HG03097 (cell line): ENCODE measurements at regions not wholly inside any gene's neighbourhood (a gene's known extent, or its start where the extent isn't known, plus 50 kb on each side); places are given as distances from the start of the nearest gene placed in this dataset.

Experiments
- ATAC-seq: cut with Tn5 transposase; IDR thresholded peaks from one replicate; pipeline ENCODE4 v1.9.1; 2021; ENCODE audit not compliant: unreplicated experiment, low FRiP score

DNA sequence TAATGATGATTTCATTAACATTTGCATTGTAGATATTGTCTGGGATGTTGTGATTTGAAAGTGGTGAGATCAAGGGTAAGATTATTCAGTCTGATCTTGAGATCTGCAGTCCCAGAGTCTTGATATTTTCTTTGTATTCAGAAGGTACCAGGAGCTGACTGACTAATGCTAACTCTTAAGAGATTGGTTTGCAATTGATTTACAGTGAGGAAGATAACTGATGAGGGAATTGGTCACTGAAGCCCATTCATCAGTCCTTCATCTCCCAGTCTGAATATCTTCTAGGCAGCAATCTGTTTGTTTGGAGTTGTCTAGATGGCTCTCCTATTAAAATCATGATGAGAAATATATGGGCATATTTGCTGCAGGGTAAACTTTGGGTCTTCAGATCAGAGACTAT, 473.7 kb downstream of the ARL4A start:
- ATAC-seq: no peak

DNA sequence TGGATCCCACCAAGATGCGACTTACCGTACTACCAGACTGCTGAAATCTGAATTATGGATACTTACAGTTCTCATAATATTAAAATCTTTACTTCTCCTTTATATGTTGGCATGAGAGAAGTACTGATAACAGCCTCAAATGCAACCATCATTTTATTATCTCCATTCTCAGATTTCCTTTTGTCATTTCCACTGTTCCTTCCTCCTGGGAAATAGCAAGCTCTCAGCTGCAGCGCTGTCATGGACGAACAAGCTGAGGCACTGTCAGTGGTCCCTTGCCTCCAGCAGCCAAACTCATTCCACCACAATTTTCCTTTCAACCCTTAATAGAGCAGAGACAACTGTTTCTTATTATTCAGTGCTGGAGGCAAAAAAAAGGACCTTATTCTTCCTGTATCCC, 478.4 kb downstream of the ARL4A start:
- ATAC-seq: no peak

DNA sequence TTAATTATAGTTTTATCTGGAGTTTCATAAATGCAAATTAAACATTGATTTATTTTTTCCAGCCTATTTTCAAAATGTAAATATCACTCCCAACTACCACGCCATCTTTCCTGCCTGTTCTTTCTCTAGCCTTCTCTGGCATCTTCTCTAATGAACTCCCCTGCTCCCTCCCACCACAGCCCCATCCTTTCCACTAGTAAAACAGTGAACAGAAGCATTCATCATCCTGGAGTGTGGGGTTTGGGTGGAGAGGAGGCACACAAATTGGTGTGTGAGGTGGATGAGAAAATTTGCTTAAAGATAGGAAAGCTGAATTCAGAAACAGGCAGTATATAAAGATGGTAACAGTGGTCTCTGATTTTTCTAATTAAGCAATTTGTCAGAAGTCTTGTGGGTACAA, 479.4 kb downstream of the ARL4A start:
- ATAC-seq: no peak

DNA sequence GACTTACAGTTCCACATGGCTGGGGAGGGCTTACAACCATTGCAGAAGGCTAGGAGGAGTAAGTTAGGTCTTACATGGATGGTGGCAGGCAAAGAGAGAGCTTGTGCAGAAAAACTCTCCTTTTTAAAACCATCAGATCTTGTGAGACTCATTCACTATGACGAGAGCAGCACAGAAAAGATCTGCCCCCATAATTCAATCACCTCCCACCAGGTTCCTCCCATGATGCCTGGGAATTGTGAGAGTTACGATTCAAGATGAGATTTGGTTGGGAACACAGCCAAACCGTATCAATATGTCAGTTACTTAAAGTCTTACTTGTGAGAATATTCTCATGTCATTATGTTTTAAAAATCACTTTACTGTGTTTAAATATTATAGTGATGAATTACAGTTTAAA, 481.9 kb downstream of the ARL4A start:
- ATAC-seq: no peak

DNA sequence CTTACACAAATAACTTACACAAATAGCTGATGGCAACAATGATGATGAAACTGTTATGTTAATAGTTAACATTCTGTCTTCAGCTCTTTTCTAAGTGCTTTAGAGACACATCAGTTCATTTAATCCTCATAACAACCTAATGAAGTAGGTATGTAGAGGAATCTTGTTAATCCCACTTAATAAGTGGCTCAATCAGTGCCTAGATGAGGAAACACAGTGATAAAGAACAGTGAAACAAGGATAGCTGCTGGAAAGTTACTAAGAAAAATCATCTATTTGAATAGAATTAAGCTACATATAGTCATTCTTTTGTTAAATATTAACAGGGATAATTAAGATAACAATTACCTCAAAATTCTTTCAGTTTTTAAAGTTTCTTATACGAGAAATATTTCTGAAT, 487.6 kb downstream of the ARL4A start:
- ATAC-seq: no peak

DNA sequence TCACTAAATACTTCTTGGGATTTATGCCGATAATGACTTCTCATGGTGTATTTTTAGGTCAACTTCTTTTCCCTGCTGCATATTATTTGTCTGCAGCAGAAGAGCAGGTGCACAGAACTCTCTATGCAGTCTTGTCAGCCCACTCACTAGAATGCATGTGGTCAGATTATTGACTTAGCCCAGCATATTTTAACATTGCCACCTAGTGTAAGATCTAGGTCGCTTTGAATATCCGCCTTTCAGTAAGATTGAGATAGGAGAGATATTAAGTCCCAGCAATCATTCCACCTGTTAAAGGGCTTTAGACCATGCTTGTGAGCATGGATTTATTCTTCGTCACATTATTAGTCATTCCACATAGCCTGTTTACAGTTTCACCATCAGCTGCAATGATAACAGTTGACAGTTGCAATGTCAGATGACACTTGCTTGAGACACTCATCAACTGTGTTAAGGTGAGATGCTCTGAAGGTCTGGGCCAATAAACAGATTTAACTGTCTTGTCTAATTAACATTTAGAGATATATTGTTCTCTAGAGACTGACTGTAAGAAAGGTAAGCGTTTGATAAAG, 491.7 kb downstream of the ARL4A start:
- no peak for ATAC-seq

DNA sequence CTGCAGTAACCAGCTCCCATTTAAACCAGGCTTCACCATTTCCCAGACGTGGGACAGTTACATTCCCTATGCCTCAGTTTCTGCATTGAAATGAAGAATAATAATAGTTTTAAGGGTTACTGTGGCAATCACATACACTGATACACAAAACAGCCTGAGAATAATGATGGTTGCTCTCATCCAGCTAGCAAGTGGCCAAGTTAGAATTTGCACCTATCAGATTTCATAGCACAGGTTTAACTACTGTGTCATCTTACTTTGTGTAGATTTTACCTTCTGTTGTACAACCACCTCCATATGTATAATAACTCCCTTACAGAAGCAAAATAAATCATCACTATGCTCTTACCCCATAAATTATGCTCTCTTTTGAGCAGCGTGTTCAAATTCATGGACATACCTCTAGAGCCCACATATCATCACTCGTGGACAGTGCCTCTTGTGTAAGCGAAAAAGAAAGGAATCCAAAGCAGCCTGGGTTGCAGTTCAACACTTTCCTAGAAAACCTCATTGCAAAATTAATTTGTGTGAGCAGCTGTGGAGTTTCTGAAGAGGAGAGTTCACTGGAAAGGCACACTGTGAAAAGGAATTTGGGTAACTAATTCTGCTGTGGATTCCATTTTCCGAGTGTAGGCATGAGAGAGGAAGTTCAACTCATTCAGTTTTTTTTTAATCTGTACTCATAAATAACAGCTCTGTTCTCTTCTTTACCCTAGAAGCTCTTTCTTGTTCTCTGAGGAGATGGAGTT, 492.5 kb downstream of the ARL4A start:
- no peak for ATAC-seq

DNA sequence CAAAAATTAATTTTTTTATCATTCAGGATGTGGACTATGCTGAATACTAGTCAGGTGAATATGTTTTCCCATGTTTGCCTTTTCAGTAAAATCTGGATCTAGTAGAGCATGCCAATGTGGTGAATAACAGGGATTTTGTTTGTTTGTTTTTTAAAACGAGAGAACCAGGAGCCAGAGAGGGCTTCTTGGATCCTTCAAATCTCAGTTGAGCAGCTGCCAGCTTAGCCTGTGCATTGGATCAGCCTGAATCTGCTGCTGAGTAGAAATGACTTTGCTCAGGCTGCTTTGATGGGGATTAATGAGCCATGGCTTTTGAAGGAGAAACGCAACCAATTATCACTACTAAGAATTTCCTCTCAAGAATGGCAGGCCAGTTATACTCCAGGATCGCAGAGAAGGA, 493.8 kb downstream of the ARL4A start:
- ATAC-seq: no peak

DNA sequence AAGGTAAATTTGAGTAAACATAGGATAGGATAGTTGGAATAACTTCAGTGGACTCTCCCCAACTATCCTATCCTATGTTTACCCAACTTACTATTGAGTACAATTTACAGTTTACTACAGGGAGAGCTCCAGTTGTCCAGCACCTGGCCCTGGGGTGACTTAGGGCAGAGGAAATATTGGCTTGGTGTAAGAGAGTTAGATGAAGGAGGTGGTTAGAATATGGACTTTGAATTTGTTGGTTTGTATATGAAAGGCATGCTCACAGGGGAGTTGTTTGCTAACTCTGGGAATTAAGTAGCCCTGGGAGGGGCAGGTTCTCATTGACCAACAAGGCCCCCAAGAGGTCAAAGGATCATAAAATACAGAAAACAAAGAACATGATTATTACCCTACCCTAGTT, 497.7 kb downstream of the ARL4A start:
- ATAC-seq: no peak

DNA sequence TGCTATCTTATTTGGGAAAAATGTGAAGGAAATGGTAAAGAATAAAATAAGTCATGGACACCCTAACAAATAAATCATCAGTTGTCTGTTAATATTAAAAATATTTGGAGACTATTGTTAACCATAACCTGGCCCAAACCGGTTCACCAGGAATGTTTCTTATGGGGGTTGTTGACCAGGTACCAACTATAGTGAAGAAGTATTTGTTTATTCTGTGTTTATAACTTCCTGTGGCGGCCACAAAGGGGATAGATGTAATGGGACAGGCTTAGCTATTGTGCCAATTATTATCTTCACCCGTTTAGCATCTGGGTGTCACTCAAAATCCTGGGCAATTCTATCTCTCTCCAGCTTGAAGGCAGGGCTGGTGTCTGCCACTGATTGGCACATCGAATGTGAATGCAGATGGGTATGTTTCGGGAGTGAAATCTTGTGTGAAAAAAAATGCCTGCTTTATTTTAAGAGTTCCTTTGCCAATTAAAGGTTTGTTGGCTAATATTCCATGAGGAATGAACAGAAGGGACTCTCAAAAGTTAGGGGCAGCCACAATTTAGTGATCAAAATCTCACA, 500.9 kb downstream of the ARL4A start:
- ATAC-seq: no peak

DNA sequence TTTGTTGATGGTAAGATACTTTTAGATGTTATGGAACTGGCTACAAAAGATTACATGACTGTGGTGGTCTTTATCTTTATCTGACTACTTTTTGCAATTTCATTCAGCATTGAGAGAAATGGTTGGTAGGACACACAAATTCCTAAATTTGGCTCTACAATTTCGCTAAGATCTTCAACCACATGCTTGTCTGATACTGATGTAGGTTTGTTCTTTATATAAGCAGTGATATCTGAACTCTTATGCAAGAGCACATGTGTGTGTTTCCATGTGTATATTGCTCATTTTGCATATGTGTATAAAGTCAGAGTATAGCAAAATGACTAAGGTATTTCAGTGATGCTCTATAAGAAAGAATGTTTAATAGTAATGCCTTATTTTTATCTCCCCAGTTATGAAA, 501.5 kb downstream of the ARL4A start:
- ATAC-seq: no peak

DNA sequence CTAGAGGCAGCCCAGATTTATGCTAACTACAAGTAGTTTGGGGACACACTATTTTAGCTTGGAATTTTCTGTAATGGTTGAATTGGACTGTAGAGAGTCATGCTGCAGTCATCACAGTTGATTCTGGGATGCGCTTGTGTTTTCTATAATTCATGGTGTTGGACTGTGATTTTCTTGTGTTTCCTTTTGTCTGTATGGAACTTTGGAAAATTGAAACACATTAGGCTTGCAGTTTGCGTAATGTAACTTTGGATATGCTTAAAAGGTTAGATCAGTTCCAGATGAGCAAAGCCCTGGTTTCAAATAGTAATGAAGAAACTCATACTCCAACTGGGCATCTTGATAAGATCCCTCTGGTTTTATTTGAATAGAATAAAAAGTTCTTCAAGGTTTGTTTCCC, 502.2 kb downstream of the ARL4A start:
- no peak for ATAC-seq

DNA sequence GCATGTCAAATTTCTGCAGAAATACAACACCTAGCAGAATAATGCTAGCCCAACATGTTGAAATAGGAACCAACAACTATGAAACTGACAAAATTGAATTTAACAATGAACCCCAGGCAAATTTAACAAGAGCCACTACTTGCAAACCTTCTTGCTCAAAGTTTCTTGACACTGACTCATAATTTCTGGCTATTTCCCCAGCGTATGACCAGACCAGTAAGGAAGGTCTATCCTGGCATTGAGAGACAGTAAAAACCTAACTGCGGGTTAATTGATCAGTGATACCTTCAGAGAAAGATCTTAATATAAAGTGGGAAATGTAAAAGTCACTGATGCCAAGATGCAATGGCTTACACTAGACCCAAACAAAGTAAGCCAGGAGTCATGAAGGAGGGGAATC, 510.1 kb downstream of the ARL4A start:
- ATAC-seq: no peak

DNA sequence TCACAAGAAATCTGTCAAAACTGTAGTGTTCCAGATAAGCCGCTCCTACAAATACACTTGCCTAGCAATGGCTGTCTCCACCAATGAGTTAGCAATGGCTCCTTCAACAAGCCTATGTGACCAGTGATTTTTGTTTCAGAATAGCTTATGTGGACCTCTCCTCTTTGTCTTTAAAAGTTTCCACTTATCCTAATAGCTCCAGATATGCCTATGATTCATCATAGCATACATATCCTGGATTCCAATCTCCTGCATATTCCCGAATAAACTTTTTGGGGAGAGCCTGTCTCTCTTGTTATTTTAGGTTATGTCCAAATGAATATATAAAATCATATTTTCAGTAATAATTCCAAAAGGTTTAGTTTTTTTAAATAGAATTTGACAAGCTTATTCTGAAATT, 510.6 kb downstream of the ARL4A start:
- no peak for ATAC-seq

DNA sequence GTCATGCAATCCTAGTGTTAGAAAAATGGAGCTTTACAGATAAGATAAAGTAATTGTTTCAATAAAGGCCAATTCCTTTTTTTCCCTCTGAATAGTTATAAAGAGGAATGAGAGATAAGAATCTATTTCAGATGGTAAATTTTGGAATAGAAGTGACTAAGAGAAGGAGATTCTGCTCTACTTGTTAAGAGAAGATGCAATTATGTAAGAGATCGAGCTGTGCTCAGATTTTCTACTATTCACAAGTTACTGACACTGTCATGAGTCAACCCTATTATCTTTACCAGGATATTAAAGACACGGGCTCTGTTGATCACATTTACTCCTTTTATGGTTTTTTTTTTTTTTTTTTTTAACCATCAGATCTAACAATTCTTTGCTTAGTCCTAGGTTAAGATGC, 511.3 kb downstream of the ARL4A start:
- no peak for ATAC-seq

DNA sequence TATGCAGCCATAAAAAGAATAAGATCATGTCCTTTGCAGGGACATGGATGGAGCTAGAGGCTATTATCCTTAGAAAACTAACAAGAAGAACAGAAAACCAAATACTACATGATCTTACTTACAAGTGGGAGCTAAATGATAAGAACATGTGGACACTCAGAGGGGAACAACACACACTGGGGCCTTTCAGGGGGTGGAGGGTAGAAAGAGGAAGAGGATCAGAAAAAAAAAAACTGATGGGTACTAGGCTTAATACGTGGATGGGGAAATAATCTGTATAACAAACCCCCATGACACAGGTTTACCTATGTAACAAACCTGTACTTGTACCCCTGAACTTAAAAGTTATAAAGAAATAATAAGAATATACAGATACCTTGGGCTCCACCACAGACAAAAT, 514.2 kb downstream of the ARL4A start:
- no peak for ATAC-seq

DNA sequence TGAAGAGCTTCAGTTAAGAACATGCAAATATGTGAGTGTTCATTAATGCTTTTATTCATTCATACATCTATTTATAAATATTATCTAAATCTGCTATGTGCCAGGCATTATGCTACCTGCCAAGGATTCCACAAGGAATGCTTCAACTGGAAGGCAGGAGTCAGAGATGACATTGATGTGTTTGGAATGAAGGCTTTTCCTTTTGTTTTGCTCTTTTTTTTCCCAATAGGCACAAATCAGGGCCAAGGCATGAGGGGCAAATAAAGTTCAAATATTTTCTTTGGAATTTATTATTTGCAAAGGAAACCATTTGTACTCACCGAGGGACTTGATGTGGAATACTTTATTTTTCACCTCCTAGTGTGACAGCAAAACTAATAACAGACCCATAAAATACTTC, 530.3 kb downstream of the ARL4A start:
- no peak for ATAC-seq

DNA sequence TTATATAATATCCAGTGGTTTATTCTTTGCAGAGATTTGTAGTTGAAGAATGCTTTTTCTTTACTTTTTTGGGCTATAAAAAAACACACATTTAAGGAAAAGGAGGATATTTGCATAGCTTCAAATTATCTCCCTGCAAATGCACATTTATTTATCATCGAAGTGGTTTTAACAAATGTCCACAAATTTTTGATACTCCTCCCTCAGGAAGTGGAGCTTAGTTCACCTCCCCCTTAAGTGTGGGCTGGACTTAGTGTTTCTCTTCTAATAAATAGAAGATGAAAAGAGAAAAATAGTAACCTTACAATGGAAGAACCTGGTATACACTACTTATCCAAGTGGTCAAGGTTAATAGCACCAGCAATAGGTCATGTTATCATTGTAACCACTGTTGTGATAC, 537.6 kb downstream of the ARL4A start:
- no peak for ATAC-seq

DNA sequence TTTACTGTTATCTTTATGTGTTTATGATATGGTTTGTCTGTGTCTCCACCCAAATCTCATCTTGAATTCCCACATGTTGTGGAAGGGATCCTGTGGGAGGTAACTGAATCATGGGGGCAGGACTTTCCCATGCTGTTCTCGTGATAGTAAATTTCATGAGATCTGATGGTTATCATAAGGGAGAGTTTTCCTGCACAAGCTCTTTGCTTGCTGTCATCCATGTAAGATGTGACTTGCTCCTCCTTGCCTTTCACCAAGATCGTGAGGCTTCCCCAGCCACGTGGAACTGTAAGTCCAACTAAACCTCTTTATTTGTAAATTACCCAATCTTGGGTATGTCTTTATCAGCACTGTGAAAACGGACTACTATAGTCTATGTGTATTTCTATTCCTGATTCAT, 539.0 kb downstream of the ARL4A start:
- no peak for ATAC-seq

DNA sequence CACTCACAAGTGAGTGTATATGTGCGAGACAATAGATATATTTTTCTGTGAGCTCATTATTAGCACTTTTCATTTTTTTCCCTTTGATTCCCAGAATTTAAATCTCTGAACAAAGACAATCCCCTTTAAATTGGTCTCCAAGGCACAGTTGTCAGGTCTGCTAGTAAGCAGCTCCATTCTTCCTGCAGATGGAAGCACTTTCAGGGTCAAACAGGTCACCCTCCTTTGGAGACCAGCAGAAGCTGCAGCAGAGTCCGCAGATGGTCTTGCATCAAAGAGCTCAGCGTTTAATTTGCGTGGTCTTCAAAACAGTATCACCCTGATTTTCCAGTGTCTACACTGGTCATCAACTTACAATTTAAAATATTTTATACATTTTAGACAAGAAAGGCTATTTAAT, 543.8 kb downstream of the ARL4A start:
- no peak for ATAC-seq

DNA sequence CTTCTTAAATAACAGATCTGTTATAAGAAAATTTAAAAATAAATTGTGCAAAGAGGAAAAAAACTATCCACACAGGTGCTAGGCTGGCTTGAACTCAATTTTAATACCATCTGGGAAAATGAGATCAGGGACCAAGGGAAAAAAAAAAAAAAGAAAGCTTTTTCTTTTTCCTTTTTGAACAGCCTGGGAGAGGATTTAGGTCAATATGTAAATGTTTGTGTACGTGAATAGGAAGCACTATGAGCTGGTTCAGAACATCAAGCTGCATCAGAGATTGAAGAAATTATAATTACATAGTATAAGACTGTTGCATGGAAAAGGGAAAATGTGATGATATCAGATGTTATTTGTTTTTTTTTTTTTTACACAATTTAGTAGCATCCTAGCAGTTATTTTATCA, 548.0 kb downstream of the ARL4A start:
- ATAC-seq: no peak

DNA sequence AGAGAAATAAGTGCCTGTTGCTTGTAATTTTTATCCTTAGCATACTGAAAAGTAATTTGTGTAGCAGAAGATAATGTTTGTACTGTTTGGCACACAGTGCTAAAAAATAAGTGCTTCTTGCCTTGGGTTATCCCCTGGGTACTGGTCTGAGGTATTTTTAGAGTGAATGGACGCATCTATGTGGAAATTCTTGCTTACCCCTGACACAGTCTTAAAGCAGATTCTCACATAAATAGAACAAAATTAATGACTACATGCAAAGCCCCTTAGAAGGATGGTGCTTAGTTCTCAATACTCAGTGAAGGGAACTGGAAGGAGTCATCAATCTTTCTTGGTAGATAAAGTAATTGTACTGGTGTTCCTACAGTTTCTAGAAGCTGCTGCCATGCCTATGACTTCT, 548.6 kb downstream of the ARL4A start:
- no peak for ATAC-seq
